Right lobe of liver (tissue), 4 donors: ENCODE measurements at regions not wholly inside any gene's neighbourhood (a gene's known extent, or its start where the extent isn't known, plus 50 kb on each side); places are given as distances from the start of the nearest gene placed in this dataset.

Experiments
- CTCF ChIP-seq, 4 donors: fragments of 200-600 bp in 3 of 4; fragments of 450-650 bp in 1 of 4; IDR thresholded peaks; one replicate each; pipeline versions ENCODE4 v1.5.1 to v1.8.0; 2016 to 2022; ENCODE audit warnings: antibody characterized with exemption in 4 of 4, mild to moderate bottlenecking in 2 of 4
- POLR2A ChIP-seq: fragments of 450-650 bp; IDR thresholded peaks from one replicate; pipeline ENCODE4 v1.6.1; 2017; ENCODE audit warnings: antibody characterized with exemption, mild to moderate bottlenecking
- donor health status: DM: no; HTN: no; CAD: no.
- donor health status: DM: no; HTN: no; CAD: no.
- donor health status: DM: no; HTN: yes; CAD: no.

- TF ChIP-seq CTCF (IDR thresholded peaks at IDR 0.05) = no peak
- TF ChIP-seq POLR2A = no peak
Measured at GRCh38 chr17:34155947-34156346, 99.1 kb upstream of the CCL2 start.
